ENCODE measurements at regions not wholly inside any gene's neighbourhood (a gene's known extent, or its start where the extent isn't known, plus 50 kb on each side); places are given as distances from the start of the nearest gene placed in this dataset.

- TF ChIP-seq, protein P1, sequence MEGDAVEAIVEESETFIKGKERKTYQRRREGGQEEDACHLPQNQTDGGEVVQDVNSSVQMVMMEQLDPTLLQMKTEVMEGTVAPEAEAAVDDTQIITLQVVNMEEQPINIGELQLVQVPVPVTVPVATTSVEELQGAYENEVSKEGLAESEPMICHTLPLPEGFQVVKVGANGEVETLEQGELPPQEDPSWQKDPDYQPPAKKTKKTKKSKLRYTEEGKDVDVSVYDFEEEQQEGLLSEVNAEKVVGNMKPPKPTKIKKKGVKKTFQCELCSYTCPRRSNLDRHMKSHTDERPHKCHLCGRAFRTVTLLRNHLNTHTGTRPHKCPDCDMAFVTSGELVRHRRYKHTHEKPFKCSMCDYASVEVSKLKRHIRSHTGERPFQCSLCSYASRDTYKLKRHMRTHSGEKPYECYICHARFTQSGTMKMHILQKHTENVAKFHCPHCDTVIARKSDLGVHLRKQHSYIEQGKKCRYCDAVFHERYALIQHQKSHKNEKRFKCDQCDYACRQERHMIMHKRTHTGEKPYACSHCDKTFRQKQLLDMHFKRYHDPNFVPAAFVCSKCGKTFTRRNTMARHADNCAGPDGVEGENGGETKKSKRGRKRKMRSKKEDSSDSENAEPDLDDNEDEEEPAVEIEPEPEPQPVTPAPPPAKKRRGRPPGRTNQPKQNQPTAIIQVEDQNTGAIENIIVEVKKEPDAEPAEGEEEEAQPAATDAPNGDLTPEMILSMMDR (IDR thresholded peaks at IDR 0.05), result no peak
- TF ChIP-seq POLR2A (IDR thresholded peaks at IDR 0.05), result no peak
These were observed 1244.2 kb downstream of the DIAPH3 start for GRCh38 chr13:58919551-58919950.
